ENCODE measurements at regions not wholly inside any gene's neighbourhood (a gene's known extent, or its start where the extent isn't known, plus 50 kb on each side); places are given as distances from the start of the nearest gene placed in this dataset.

DNA sequence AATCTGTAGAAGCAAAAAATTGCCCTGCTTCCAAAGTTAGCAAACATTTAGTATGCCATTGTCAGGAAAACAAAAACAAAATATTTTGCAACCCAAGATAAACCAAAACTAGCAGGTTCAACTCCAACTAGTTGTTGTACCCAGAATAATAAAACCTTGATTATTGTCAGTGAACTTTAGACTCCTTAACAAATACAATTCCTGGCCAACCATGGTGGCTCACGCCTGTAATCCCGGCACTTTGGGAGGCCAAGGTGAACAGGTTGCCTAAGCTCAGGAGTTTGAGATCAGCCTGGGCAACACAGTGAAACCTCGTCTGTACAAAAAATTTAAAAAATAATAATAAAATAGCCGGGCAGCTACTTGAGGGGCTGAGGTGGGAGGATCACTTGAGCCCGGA lies 53.6 kb upstream of the EPCAM start:
- DNase-seq (ENCODE audit: extremely low read depth, low read depth) = no peak
- TF ChIP-seq CTCF (IDR thresholded peaks at IDR 0.05; ENCODE audit: low read depth, low read length, missing control alignments) = no peak
- no peak overlapping the region for H3K4me3 ChIP-seq (replicated peaks; ENCODE audit: low read depth, low read length)

DNA sequence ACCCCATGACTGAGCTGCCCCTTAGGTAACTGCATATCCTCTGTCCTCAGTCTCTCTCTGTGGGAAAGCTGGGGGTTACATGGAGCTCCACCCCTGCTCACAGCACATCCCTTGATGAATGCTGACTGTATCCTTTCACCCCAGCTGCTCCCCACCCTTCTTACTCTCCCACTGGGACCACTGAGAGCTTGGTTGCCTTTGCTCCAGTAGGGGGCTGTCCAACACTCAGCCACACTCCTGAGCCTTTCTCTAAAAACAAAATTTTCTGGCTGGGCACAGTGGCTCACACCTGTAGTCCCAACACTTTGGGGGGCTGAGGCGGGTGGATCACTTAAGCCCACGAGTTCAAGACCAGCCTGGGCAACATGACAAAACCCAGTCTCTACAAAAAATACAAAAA lies 55.4 kb upstream of the EPCAM start:
- H3K4me3 ChIP-seq (replicated peaks; ENCODE audit: low read depth, low read length) = no peak overlapping the region
- peak; percentile 6 for TF ChIP-seq CTCF (IDR thresholded peaks at IDR 0.05; ENCODE audit: low read depth, low read length, missing control alignments)
- DNase-seq (ENCODE audit: extremely low read depth, low read depth) = no peak

DNA sequence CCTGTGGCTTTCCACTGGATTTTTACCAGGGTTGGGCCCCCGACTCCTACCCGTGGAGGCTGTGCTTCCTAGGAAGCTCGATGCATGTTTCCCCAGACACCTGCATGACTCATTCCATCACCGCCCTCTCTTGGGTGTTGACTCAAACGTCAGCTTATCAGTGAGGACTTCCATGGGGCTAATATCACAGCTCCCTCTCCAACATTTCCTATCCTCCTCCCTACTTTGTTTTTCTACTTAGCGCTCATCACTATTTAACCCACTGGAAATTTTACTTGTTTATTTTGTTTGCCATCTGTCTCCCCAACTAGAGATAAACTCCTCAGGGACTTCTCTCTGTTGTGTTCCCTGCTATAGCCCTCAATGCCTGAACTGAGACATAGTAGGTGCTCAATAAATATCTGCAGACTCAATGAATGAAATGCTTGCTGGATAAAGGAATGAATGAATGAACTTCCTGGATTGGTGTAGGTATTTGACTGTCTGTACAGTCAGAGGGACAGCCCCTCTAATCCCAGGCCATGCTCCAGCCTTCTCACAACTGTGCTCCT lies 55.9 kb upstream of the EPCAM start:
- no peak for DNase-seq (ENCODE audit: extremely low read depth, low read depth)

DNA sequence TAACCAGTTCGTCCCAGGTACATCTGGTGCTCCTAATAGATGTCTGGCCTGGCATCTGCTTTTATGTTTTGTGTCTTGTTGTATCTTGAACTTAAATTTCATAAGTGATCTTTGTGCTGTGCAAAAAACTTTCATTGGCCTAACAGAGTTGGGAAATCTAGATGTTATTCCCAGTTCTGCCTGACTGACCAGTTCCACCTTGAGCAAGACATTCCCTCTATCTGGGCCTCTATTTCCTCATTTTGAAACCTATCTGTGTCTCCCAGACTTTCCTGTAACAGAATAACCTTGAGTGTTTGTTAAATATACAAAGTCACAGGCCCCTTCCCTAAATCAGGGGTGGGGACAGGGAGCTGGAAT lies 56.6 kb upstream of the EPCAM start:
- H3K4me3 ChIP-seq (replicated peaks; ENCODE audit: low read depth, low read length) = no peak overlapping the region
- TF ChIP-seq CTCF (IDR thresholded peaks at IDR 0.05; ENCODE audit: low read depth, low read length, missing control alignments) = no peak

More for the DNA sequence above, 55.9 kb upstream of the EPCAM start:
- H3K4me3 ChIP-seq (replicated peaks; ENCODE audit: low read depth, low read length) = no peak overlapping the region
- no peak for TF ChIP-seq CTCF (IDR thresholded peaks at IDR 0.05; ENCODE audit: low read depth, low read length, missing control alignments)

GRCh38 chr2:47311764-47312490 lies 57.2 kb upstream of the EPCAM start:
- TF ChIP-seq CTCF (IDR thresholded peaks at IDR 0.05; ENCODE audit: low read depth, low read length, missing control alignments) = no peak
- no peak for DNase-seq (ENCODE audit: extremely low read depth, low read depth)
- H3K4me3 ChIP-seq (replicated peaks; ENCODE audit: low read depth, low read length) = no peak overlapping the region

More for the DNA sequence above, 56.6 kb upstream of the EPCAM start:
- DNase-seq (ENCODE audit: extremely low read depth, low read depth) = no peak

DNA sequence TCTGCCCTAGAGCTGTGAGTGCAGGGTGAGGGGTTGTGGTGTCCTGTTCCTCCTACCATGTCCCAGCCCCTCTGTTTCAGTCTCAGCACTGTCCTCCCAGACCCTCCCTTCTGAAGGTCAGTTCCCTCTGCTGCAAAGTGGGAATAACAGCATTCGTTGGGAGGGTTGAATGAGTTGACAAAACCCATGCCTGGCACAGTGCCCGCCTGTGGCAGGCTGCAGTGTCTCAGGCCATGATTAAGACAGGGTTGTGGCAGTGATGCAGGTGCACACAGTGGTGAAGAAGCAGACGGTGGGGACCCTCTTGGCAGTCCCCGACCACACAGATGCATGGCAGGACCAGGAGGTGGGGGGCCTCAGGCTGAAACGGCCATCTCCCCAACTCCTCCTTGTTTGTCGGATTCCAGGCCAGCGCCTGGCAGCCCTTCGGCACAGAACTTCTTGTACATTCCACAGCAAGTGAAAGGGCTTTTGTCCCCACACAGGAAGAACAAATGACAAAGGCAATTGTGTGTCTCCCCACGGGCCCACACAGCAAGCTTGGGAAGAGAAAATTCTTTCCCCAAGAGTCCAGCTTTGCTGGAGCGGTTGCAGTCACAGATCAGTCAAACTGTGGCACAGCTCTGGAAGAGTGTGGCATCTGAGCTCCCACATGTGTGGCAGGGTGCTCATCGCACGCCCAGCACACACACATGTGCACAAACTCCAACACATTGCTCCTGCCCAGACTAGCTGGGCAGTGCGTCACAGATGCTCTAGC lies 58.1 kb upstream of the EPCAM start:
- TF ChIP-seq CTCF (IDR thresholded peaks at IDR 0.05; ENCODE audit: low read depth, low read length, missing control alignments) = no peak
- no peak for DNase-seq (ENCODE audit: extremely low read depth, low read depth)
- no peak overlapping the region for H3K4me3 ChIP-seq (replicated peaks; ENCODE audit: low read depth, low read length)
